Fibroblast of mammary gland (primary cell): ENCODE measurements at regions not wholly inside any gene's neighbourhood (a gene's known extent, or its start where the extent isn't known, plus 50 kb on each side); places are given as distances from the start of the nearest gene placed in this dataset.

ENCODE experiments used
- DNase-seq: peaks from one replicate; pipeline ENCODE4 v3.0.0-alpha.2; 2010; ENCODE audit warnings: low read depth
- H3K4me3 ChIP-seq: 2 replicates; pipeline ENCODE4 v1.5.1; 2011; ENCODE audit warnings: low read depth, mild to moderate bottlenecking, low read length, moderate library complexity; ENCODE audit not compliant: control insufficient read depth
- TF ChIP-seq, protein P1 (sequence below): conservative IDR thresholded peaks from 2 replicates; pipeline ENCODE4 v1.5.1; 2011; ENCODE audit warnings: low read depth, low read length, inconsistent platforms; ENCODE audit not compliant: control insufficient read depth, insufficient read depth

- TF ChIP-seq, protein P1, sequence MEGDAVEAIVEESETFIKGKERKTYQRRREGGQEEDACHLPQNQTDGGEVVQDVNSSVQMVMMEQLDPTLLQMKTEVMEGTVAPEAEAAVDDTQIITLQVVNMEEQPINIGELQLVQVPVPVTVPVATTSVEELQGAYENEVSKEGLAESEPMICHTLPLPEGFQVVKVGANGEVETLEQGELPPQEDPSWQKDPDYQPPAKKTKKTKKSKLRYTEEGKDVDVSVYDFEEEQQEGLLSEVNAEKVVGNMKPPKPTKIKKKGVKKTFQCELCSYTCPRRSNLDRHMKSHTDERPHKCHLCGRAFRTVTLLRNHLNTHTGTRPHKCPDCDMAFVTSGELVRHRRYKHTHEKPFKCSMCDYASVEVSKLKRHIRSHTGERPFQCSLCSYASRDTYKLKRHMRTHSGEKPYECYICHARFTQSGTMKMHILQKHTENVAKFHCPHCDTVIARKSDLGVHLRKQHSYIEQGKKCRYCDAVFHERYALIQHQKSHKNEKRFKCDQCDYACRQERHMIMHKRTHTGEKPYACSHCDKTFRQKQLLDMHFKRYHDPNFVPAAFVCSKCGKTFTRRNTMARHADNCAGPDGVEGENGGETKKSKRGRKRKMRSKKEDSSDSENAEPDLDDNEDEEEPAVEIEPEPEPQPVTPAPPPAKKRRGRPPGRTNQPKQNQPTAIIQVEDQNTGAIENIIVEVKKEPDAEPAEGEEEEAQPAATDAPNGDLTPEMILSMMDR, result no peak
- no peak for DNase-seq
- H3K4me3 ChIP-seq, result no peak overlapping the region
These were observed 164.0 kb downstream of the NR2F2 start for GRCh38 chr15:96494505-96494904.

DNA sequence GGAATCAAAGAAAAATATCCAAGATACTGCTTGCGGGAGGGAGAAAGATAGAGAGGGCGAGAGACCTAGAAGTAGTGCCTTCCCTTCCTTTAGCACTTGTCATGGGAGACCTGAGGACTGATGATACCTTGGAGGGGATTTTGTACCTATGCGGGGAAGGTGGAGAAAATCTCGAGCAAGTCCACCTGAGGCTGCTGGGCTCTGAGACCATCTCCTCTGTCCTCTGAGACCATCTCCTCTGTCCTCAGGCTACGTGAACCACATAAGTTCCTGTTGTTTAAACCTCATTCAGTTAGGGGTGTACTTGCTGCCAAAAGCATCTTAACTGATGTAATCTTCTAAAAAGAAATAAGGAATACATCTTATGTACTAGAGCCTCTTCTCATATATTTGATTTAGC lies 164.9 kb downstream of the NR2F2 start:
- no peak overlapping the region for H3K4me3 ChIP-seq
- TF ChIP-seq, protein P1, result no peak
- DNase-seq, result no peak

GRCh38 chr15:96497951-96498350 lies 167.5 kb downstream of the NR2F2 start:
- no peak overlapping the region for H3K4me3 ChIP-seq
- TF ChIP-seq, protein P1, result no peak
- DNase-seq, result peak; percentile 2

DNA sequence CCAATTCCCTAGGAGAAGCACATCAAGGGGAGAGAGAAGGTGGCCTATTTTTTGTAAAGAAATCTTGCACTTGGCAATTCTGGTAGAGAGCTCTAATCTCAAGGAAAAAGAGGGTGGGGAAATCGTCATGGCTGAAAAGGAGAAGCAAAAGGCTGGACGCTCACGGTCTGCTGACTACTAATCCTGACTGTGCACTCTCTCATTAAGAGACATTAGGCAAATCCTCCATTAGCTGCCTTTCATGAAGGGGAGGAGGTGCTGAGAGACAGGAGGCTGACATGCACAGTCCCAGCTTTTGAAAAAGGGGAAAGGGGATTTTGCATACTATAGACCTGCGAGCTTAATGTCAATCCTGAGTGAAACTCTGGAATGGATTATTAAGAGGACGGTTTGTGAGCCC lies 170.0 kb downstream of the NR2F2 start:
- TF ChIP-seq, protein P1, result no peak
- no peak overlapping the region for H3K4me3 ChIP-seq
- no peak for DNase-seq

DNA sequence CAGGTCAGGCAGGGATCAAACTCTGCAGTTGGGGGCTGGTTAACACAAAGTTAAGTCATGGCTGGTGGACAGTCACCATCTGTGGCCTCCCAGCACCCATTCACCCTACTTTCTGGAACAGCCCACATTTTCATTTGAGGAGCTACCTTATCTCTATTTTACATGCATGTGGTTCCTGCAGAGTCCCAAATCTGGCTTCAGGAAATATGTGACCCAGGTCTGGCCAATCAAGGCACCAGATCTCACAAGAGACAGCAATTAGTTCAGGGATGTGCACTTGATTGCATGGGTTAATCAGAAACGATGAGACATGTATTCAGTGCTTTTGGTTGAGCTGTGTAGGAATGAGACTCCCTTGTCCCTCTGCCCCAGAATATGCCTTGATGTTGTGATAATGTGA lies 170.9 kb downstream of the NR2F2 start:
- no peak for DNase-seq
- TF ChIP-seq, protein P1, result no peak
- H3K4me3 ChIP-seq, result no peak overlapping the region

GRCh38 chr15:96502196-96502595 lies 171.7 kb downstream of the NR2F2 start:
- no peak overlapping the region for H3K4me3 ChIP-seq
- TF ChIP-seq, protein P1, result no peak
- DNase-seq, result no peak

GRCh38 chr15:96503276-96503675 lies 172.8 kb downstream of the NR2F2 start:
- TF ChIP-seq, protein P1, result no peak
- H3K4me3 ChIP-seq, result no peak overlapping the region
- DNase-seq, result no peak
